AG20443 (cell line): ENCODE measurements at regions not wholly inside any gene's neighbourhood (a gene's known extent, or its start where the extent isn't known, plus 50 kb on each side); places are given as distances from the start of the nearest gene placed in this dataset.
A peak's percentile ranks its signal among the peaks of the same experiment; 100 is the strongest.

Experiments
- DNase-seq: peaks from one replicate; pipeline ENCODE4 v3.0.0; 2012; ENCODE audit warnings: low spot score, mixed read lengths

- DNase-seq: no peak
Measured at GRCh38 chr1:10848109-10848684, 51.8 kb upstream of the CASZ1 start.

- DNase-seq: no peak
Measured at GRCh38 chr1:10850026-10850425, 53.6 kb upstream of the CASZ1 start.

- DNase-seq: no peak
Measured at GRCh38 chr1:10851024-10852013, 54.9 kb upstream of the CASZ1 start.

- no peak for DNase-seq
Measured at GRCh38 chr1:10852018-10852417, 55.6 kb upstream of the CASZ1 start.

GRCh38 chr1:10852486-10852885 is 56.0 kb upstream of the CASZ1 start:
- DNase-seq: no peak

- DNase-seq: no peak
Measured at GRCh38 chr1:10852998-10853520, 56.6 kb upstream of the CASZ1 start.

- no peak for DNase-seq
Measured at GRCh38 chr1:10853701-10854100, 57.3 kb upstream of the CASZ1 start.

GRCh38 chr1:10854856-10855459 is 58.5 kb upstream of the CASZ1 start:
- DNase-seq: no peak

GRCh38 chr1:10856176-10856683 is 59.8 kb upstream of the CASZ1 start:
- DNase-seq: no peak

GRCh38 chr1:10856863-10857598 is 60.6 kb upstream of the CASZ1 start:
- no peak for DNase-seq

- DNase-seq: no peak
Measured at GRCh38 chr1:10857687-10858086, 61.2 kb upstream of the CASZ1 start.

GRCh38 chr1:10860218-10860617 is 63.8 kb upstream of the CASZ1 start:
- no peak for DNase-seq

GRCh38 chr1:10860682-10861081 is 64.2 kb upstream of the CASZ1 start:
- no peak for DNase-seq

GRCh38 chr1:10861822-10862221 is 65.4 kb upstream of the CASZ1 start:
- DNase-seq: no peak

- no peak for DNase-seq
Measured at GRCh38 chr1:10862743-10863335, 66.4 kb upstream of the CASZ1 start.

GRCh38 chr1:10863886-10864285 is 67.4 kb upstream of the CASZ1 start:
- DNase-seq: no peak

- no peak for DNase-seq
Measured at GRCh38 chr1:10864776-10865175, 68.3 kb upstream of the CASZ1 start.

GRCh38 chr1:10865518-10866320 is 69.3 kb upstream of the CASZ1 start:
- DNase-seq: no peak

- DNase-seq: peak; percentile 38
Measured at GRCh38 chr1:10866321-10867093, 70.1 kb upstream of the CASZ1 start.
